ENCODE measurements at regions not wholly inside any gene's neighbourhood (a gene's known extent, or its start where the extent isn't known, plus 50 kb on each side); places are given as distances from the start of the nearest gene placed in this dataset.

DNA sequence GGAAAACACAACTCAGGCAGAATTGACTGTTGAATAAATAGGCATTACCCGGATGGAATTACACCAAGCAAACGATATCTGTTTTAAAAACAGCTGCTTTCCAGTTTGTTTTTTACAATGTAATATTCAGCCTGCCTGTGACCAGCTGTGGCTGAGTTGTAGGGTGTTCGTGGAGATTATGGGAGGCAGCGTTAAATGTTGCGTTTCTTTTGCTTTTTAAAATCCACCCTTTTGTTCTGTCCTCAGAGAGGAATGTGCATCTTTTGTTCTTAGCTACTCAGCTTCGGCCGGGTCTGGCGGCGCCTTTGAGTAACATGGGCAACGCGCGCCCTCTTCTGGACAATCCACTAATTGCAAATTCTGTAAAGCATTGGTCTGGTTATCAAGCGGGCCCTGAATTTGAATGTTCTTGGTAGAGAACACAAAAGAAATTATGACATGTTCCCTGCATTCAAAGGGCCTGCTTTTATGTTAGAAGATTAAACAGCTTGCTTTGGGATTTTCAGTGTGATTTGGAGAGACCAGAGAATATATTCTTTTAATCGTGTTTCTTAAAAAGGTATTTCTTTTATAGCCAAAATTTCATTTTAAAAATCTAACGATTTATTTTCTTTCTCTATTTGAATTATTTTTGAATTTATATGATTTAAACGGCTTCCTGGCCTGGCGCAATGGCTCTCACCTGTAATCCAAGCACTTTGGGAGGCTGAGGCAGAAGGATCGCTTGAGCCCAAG lies 76.3 kb upstream of the TRIM2 start:
- no CpG with 5 or more reads among the region's 18 CpGs for WGBS (ENCODE audit: extremely low coverage, insufficient coverage, low lambda C conversion rate)
- H3K4me3 ChIP-seq (ENCODE audit: low read length): no peak overlapping the region

DNA sequence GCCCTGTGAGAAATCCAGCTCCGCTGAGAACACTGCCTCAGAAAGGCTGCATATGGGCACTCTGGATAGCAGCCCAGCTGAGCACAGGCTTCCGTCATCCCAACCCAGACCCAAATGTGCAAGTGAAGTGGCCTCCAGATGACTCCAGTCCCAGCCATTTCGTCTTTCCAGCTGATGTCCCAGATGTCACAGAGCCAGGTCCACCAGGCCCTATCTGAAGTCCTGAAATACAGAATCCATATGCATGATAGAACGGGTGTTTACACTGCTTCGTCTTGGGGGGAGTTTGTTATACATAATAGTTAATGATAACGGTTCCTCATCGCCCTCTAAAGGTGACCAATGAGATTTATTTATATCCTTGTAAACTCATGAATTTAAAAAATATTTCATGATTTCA lies 72.6 kb upstream of the TRIM2 start:
- Histone ChIP-seq H3K79me1 (ENCODE audit: low read length) (no peaks in the 10 kb centered on the region), H3K56ac (ENCODE audit: low read length) (no peak overlapping the region), H4K5ac (ENCODE audit: low read length) (no peak overlapping the region), H3K4ac (ENCODE audit: low read depth, low read length) (no peak overlapping the region), H3K9ac (ENCODE audit: low read length) (no peak overlapping the region), H3K4me2 (ENCODE audit: low read length) (no peak overlapping the region), H2AK5ac (ENCODE audit: low read length) (no peak overlapping the region), H2BK15ac (replicated peaks; ENCODE audit: low read depth) (no peak overlapping the region), H4K8ac (ENCODE audit: low read depth, low read length) (no peak overlapping the region), H2BK5ac (ENCODE audit: low read length) (no peak overlapping the region), H3K4me3 (ENCODE audit: low read length) (no peak overlapping the region), H3K23ac (ENCODE audit: low read length) (no peak overlapping the region), H3K36me3 (ENCODE audit: control insufficient read depth, insufficient read depth, low read length) (no peaks in the 10 kb centered on the region), H3K27ac (ENCODE audit: low read depth, low read length) (no peak overlapping the region), H3K18ac (ENCODE audit: low read length) (no peak overlapping the region), H3K27me3 (ENCODE audit: insufficient read depth, low read length, poor library complexity) (no peaks in the 10 kb centered on the region), H3K79me2 (ENCODE audit: control insufficient read depth, insufficient read depth, low read length) (no peaks in the 10 kb centered on the region), H3K4me1 (ENCODE audit: control insufficient read depth, low read depth, low read length) (peaks cover 2% of the 10 kb centered on the region), H2BK120ac (ENCODE audit: low read depth, low read length) (no peak overlapping the region)
- DNase-seq: no peak
- no CpG with 5 or more reads among the region's 7 CpGs for WGBS (ENCODE audit: extremely low coverage, insufficient coverage, low lambda C conversion rate)

More for the DNA sequence above, 76.3 kb upstream of the TRIM2 start:
- Histone ChIP-seq H3K36me3 (ENCODE audit: control insufficient read depth, insufficient read depth, low read length) (no peaks in the 10 kb centered on the region), H3K79me2 (ENCODE audit: control insufficient read depth, insufficient read depth, low read length) (no peaks in the 10 kb centered on the region), H3K4me1 (ENCODE audit: control insufficient read depth, low read depth, low read length) (peaks cover 2% of the 10 kb centered on the region), H3K9ac (ENCODE audit: low read length) (peak overlapping the region; percentile 30), H2BK5ac (ENCODE audit: low read length) (no peak overlapping the region), H3K4ac (ENCODE audit: low read depth, low read length) (peak overlapping the region; percentile 26), H2BK120ac (ENCODE audit: low read depth, low read length) (no peak overlapping the region), H4K5ac (ENCODE audit: low read length) (no peak overlapping the region), H3K56ac (ENCODE audit: low read length) (peak overlapping the region; percentile 82), H2AK5ac (ENCODE audit: low read length) (no peak overlapping the region), H4K8ac (ENCODE audit: low read depth, low read length) (no peak overlapping the region), H3K23ac (ENCODE audit: low read length) (no peak overlapping the region), H2BK15ac (replicated peaks; ENCODE audit: low read depth) (peak overlapping the region; percentile 79), H3K27me3 (ENCODE audit: insufficient read depth, low read length, poor library complexity) (no peaks in the 10 kb centered on the region), H3K27ac (ENCODE audit: low read depth, low read length) (no peak overlapping the region), H3K18ac (ENCODE audit: low read length) (peak overlapping the region; percentile 4), H3K4me2 (ENCODE audit: low read length) (no peak overlapping the region), H3K79me1 (ENCODE audit: low read length) (no peaks in the 10 kb centered on the region)
- DNase-seq: peak; percentile 88

DNA sequence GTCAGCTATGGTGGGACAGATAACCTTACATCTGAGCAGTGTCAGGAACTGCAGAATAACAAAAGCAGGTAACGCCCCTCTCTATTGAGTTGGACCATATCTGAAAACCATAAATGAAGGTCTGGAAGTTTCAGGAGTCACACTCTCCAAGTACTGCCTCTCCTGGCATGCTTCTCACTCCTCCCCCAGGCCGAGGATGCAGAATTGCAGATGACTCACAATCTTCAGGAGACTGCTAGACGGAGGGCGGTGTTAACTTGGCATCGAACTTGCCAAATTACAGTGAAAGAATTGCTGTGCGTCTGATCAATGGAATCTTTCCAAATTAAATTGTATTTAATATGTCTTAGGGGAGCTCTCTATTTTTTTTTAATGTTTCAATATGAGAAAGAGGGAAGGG lies 67.1 kb upstream of the TRIM2 start:
- Histone ChIP-seq H3K4ac (ENCODE audit: low read depth, low read length) (no peak overlapping the region), H2BK120ac (ENCODE audit: low read depth, low read length) (no peak overlapping the region), H3K36me3 (ENCODE audit: control insufficient read depth, insufficient read depth, low read length) (no peaks in the 10 kb centered on the region), H3K79me1 (ENCODE audit: low read length) (no peaks in the 10 kb centered on the region), H2BK5ac (ENCODE audit: low read length) (no peak overlapping the region), H3K4me2 (ENCODE audit: low read length) (no peak overlapping the region), H4K8ac (ENCODE audit: low read depth, low read length) (no peak overlapping the region), H3K27ac (ENCODE audit: low read depth, low read length) (no peak overlapping the region), H3K4me3 (ENCODE audit: low read length) (no peak overlapping the region), H3K56ac (ENCODE audit: low read length) (no peak overlapping the region), H3K23ac (ENCODE audit: low read length) (no peak overlapping the region), H2BK15ac (replicated peaks; ENCODE audit: low read depth) (no peak overlapping the region), H3K27me3 (ENCODE audit: insufficient read depth, low read length, poor library complexity) (no peaks in the 10 kb centered on the region), H3K9ac (ENCODE audit: low read length) (no peak overlapping the region), H4K5ac (ENCODE audit: low read length) (no peak overlapping the region), H3K18ac (ENCODE audit: low read length) (no peak overlapping the region), H2AK5ac (ENCODE audit: low read length) (no peak overlapping the region), H3K4me1 (ENCODE audit: control insufficient read depth, low read depth, low read length) (peaks cover 2% of the 10 kb centered on the region), H3K79me2 (ENCODE audit: control insufficient read depth, insufficient read depth, low read length) (no peaks in the 10 kb centered on the region)
- WGBS (ENCODE audit: extremely low coverage, insufficient coverage, low lambda C conversion rate): no CpG with 5 or more reads among the region's 6 CpGs
- peak; percentile 51 for DNase-seq

DNA sequence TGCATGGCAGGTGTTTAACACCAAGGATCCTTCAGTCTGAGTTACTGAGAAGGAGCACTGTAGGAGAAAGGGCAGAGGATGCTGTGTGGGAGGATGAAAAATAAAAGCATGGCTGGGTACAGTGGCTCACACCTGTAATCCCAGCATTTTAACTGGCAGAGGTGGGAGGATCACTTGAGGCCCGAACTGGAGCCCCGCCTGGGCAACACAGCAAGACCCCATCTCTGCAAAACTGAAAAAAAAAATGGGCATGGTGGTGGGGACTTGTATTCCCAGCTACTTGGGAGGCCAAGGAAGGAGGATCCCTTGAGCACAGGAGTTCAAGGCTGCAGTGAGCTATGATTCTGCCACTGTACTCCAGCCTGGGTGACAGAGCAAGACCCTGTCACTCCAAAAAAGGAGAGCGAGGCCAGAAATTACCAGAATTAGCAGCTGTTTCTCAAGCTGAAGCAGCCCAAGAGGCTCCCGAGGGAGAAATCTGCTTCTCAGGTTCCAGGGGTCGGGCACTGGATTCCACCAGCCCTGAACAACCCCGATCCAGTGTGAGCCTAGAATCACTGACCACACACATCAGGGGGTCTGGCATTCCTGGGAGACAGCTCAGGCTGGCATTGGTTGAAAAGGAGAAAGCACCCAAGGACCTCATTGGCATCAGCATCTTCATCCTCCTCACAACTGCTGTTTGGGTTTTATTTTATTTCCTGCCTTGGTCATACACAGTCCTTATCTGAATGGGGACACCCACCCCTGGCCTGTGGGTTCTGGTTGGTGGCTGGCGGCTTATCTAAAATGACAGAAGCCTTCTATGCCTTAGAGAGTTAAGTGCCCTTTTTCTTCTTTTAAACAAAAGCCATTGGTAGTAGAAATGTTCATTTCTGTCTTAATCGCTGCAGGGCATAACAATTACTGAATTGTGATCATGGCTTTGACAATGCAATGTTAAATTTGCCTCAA lies 66.3 kb upstream of the TRIM2 start:
- no peak overlapping the region for H2BK15ac ChIP-seq (replicated peaks; ENCODE audit: low read depth)
- no peak overlapping the region for H3K4ac ChIP-seq (ENCODE audit: low read depth, low read length)
- no peak overlapping the region for H3K9ac ChIP-seq (ENCODE audit: low read length)
- DNase-seq: no peak
- no peak overlapping the region for H3K18ac ChIP-seq (ENCODE audit: low read length)
- no peak overlapping the region for H2BK5ac ChIP-seq (ENCODE audit: low read length)
- no peak overlapping the region for H3K23ac ChIP-seq (ENCODE audit: low read length)
- no peaks in the 10 kb centered on the region for H3K36me3 ChIP-seq (ENCODE audit: control insufficient read depth, insufficient read depth, low read length)
- H3K79me1 ChIP-seq (ENCODE audit: low read length): no peaks in the 10 kb centered on the region
- no peak overlapping the region for H2BK120ac ChIP-seq (ENCODE audit: low read depth, low read length)
- H3K4me1 ChIP-seq (ENCODE audit: control insufficient read depth, low read depth, low read length): peaks cover 2% of the 10 kb centered on the region
- H3K56ac ChIP-seq (ENCODE audit: low read length): no peak overlapping the region
- H4K5ac ChIP-seq (ENCODE audit: low read length): no peak overlapping the region
- H3K27me3 ChIP-seq (ENCODE audit: insufficient read depth, low read length, poor library complexity): no peaks in the 10 kb centered on the region
- H2AK5ac ChIP-seq (ENCODE audit: low read length): no peak overlapping the region
- H3K4me2 ChIP-seq (ENCODE audit: low read length): no peak overlapping the region
- H3K4me3 ChIP-seq (ENCODE audit: low read length): no peak overlapping the region
- H4K8ac ChIP-seq (ENCODE audit: low read depth, low read length): no peak overlapping the region
- no peaks in the 10 kb centered on the region for H3K79me2 ChIP-seq (ENCODE audit: control insufficient read depth, insufficient read depth, low read length)
- WGBS (ENCODE audit: extremely low coverage, insufficient coverage, low lambda C conversion rate): no CpG with 5 or more reads among the region's 8 CpGs
- no peak overlapping the region for H3K27ac ChIP-seq (ENCODE audit: low read depth, low read length)

DNA sequence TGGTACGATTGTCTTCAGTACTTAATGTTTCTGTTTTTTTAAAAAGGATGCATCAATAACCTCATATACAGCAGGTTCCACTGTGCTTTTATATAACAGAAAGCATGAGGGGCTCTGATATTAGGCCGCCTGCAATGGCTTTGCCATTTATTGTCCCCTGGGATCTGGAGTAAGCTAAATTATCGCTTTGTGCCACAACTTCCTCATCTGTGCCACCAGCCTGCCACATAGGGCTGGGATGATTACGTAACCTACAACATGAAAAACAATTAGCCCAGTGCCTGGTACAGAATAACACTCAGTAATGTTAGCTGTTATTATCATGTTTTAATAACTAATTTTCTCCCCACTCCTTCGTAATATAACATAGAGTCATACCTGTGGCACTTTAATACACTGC lies 65.5 kb upstream of the TRIM2 start:
- H2BK120ac ChIP-seq (ENCODE audit: low read depth, low read length): no peak overlapping the region
- no peaks in the 10 kb centered on the region for H3K36me3 ChIP-seq (ENCODE audit: control insufficient read depth, insufficient read depth, low read length)
- no peaks in the 10 kb centered on the region for H3K27me3 ChIP-seq (ENCODE audit: insufficient read depth, low read length, poor library complexity)
- H3K4me2 ChIP-seq (ENCODE audit: low read length): no peak overlapping the region
- DNase-seq: no peak
- no peak overlapping the region for H3K56ac ChIP-seq (ENCODE audit: low read length)
- no peak overlapping the region for H4K5ac ChIP-seq (ENCODE audit: low read length)
- peaks cover 2% of the 10 kb centered on the region for H3K4me1 ChIP-seq (ENCODE audit: control insufficient read depth, low read depth, low read length)
- no peak overlapping the region for H3K18ac ChIP-seq (ENCODE audit: low read length)
- no peak overlapping the region for H4K8ac ChIP-seq (ENCODE audit: low read depth, low read length)
- no peak overlapping the region for H2BK5ac ChIP-seq (ENCODE audit: low read length)
- WGBS (ENCODE audit: extremely low coverage, insufficient coverage, low lambda C conversion rate): no CpG with 5 or more reads among the region's 5 CpGs
- H3K9ac ChIP-seq (ENCODE audit: low read length): no peak overlapping the region
- no peak overlapping the region for H3K27ac ChIP-seq (ENCODE audit: low read depth, low read length)
- H3K4me3 ChIP-seq (ENCODE audit: low read length): no peak overlapping the region
- no peak overlapping the region for H2BK15ac ChIP-seq (replicated peaks; ENCODE audit: low read depth)
- no peak overlapping the region for H3K23ac ChIP-seq (ENCODE audit: low read length)
- no peaks in the 10 kb centered on the region for H3K79me1 ChIP-seq (ENCODE audit: low read length)
- no peaks in the 10 kb centered on the region for H3K79me2 ChIP-seq (ENCODE audit: control insufficient read depth, insufficient read depth, low read length)
- H2AK5ac ChIP-seq (ENCODE audit: low read length): no peak overlapping the region
- no peak overlapping the region for H3K4ac ChIP-seq (ENCODE audit: low read depth, low read length)
